Activated naive CD8-positive, alpha-beta T cell treated with anti-CD3 and anti-CD28 coated beads, Interleukin-2, amount 50 U/mL, for 24 hours (primary cell): ENCODE measurements at regions not wholly inside any gene's neighbourhood (a gene's known extent, or its start where the extent isn't known, plus 50 kb on each side); places are given as distances from the start of the nearest gene placed in this dataset.

Source experiments
- ATAC-seq: fragments of 150-1000 bp; cut with Tn5 transposase; one replicate; pipeline ENCODE4 v1.10.0; 2021
- DNase-seq: peaks from one replicate; pipeline ENCODE4 v3.0.0; 2021
- H3K27ac Mint-ChIP-seq: one replicate; pipeline ENCODE4 v1.8.0; 2021; ENCODE audit warnings: mild to moderate bottlenecking, mixed read lengths
- H3K27me3 Mint-ChIP-seq: one replicate; pipeline ENCODE4 v1.8.0; 2021; ENCODE audit warnings: mixed read lengths
- H3K36me3 Mint-ChIP-seq: one replicate; pipeline ENCODE4 v1.8.0; 2021; ENCODE audit warnings: low read depth, mixed read lengths
- H3K4me1 Mint-ChIP-seq: one replicate; pipeline ENCODE4 v1.8.0; 2021; ENCODE audit warnings: mixed read lengths
- H3K4me3 Mint-ChIP-seq: one replicate; pipeline ENCODE4 v1.8.0; 2021; ENCODE audit warnings: mild to moderate bottlenecking, moderate library complexity, mixed read lengths
- H3K9me3 Mint-ChIP-seq: one replicate; pipeline ENCODE4 v1.8.0; 2021; ENCODE audit warnings: mixed read lengths

DNA sequence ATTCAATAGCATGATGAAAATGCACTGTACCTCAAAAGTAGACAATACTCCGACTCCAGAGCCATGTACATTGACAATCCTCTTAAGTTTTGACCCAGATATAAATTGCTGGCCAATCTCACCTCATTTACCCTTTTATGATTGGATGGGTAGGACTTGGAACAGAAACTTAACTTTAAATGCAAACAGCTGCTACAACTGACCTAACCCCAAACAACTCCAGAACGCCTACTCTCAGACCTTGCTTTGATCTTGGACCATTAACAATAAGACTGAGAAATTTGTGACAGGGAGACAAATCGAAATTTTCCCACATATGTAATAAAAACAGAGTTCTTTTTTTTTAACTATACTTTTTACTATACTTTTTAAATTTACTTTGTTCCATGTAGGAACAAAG is 200.5 kb upstream of the MCHR2 start:
- Mint-ChIP-seq H3K27ac (no peak overlapping the region), H3K4me3 (no peak overlapping the region), H3K27me3 (peaks cover 2% of the 10 kb centered on the region), H3K36me3 (no peaks in the 10 kb centered on the region), H3K9me3 (peaks cover 3% of the 10 kb centered on the region), H3K4me1 (no peaks in the 10 kb centered on the region)
- ATAC-seq (no peak), DNase-seq (no peak)

DNA sequence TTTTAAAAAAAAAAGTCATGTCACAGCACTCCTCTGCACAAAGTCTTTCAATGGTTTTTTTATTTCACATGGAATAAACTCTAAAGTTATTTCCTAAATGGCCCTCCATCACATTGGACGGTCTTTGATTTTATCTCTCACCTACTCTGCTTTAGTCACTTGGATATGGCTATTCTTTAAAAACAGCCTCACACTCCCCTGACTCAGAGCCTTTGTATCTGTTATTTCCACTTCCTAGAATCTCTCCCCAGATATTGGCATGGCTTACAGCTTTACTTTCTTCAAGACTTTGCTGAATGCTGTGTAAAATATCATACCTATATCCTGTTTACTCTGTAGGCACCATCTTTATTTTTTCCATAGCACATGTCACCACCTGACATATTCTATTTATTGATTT is 194.7 kb upstream of the MCHR2 start:
- ATAC-seq (no peak), DNase-seq (no peak)
- H3K9me3 Mint-ChIP-seq = no peaks in the 10 kb centered on the region
- no peak overlapping the region for H3K27ac Mint-ChIP-seq
- H3K36me3 Mint-ChIP-seq = no peaks in the 10 kb centered on the region
- H3K4me3 Mint-ChIP-seq = no peak overlapping the region
- no peaks in the 10 kb centered on the region for H3K4me1 Mint-ChIP-seq
- H3K27me3 Mint-ChIP-seq = no peaks in the 10 kb centered on the region

DNA sequence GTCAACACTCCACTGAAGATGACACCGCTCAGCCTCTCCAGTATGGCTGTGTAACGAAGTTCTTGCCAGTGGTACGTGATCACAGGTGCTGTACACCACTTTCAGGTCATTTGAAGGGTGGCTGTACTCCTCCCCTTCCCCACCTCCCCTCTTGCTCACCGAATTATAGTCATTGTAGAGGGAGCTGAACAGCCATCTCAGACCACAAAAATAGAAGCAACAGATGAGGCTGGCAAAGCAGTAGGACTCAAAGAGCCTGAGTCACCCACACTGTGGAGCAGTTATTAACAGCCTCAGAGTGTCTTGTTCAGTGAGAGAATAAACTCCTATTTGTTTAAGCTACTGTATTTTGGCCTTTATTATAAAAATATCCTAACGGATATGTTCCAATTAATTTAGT is 192.5 kb upstream of the MCHR2 start:
- H3K36me3 Mint-ChIP-seq = no peaks in the 10 kb centered on the region
- DNase-seq = no peak
- H3K4me1 Mint-ChIP-seq = no peaks in the 10 kb centered on the region
- H3K4me3 Mint-ChIP-seq = no peak overlapping the region
- H3K9me3 Mint-ChIP-seq = no peaks in the 10 kb centered on the region
- no peak for ATAC-seq
- no peak overlapping the region for H3K27ac Mint-ChIP-seq
- H3K27me3 Mint-ChIP-seq = no peaks in the 10 kb centered on the region

DNA sequence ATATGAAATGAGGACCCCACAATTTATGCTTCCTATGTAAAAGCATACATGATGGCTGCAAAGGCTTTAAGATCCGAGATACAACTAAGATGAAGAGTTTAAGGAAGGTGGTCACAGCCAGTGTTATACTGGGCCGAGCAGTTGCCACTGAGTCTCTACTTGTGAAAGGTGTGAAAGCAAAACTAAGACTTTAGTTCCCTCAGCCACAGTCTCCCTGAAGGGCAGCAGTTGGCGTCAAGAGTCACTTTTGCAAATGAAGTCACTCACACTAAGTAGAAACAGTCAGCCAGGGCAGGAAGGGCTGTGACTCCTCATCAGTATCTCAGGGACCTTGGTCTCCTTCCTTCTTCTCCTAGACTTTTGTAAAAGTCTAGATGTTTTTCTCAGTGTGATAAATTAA is 191.6 kb upstream of the MCHR2 start:
- Mint-ChIP-seq H3K36me3 (no peaks in the 10 kb centered on the region), H3K9me3 (no peaks in the 10 kb centered on the region), H3K4me1 (no peaks in the 10 kb centered on the region), H3K4me3 (no peak overlapping the region), H3K27ac (no peak overlapping the region), H3K27me3 (peaks cover 2% of the 10 kb centered on the region)
- ATAC-seq = no peak
- no peak for DNase-seq

DNA sequence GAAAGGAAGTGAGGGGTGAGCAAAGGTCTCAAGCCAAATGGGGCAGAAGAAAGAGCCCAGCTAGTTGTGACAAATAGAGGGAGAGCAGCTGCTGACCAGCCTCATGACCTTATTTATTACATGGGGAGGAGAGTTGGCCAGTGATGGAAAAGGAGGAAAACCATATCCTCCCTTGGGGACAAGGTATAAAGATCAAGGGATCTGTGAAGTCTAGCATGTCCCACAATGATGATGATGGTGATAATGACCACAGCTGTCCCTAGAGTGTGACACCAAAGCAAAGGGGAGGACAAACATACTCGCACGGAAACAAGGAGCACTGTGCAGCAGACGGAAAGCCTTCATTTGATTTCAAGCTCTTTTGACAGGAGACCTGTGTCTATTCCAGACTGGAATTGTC is 190.4 kb upstream of the MCHR2 start:
- no peak for DNase-seq
- Mint-ChIP-seq H3K4me3 (no peak overlapping the region), H3K36me3 (no peaks in the 10 kb centered on the region), H3K27ac (no peak overlapping the region), H3K4me1 (no peaks in the 10 kb centered on the region), H3K9me3 (no peaks in the 10 kb centered on the region), H3K27me3 (peaks cover 2% of the 10 kb centered on the region)
- no peak for ATAC-seq

DNA sequence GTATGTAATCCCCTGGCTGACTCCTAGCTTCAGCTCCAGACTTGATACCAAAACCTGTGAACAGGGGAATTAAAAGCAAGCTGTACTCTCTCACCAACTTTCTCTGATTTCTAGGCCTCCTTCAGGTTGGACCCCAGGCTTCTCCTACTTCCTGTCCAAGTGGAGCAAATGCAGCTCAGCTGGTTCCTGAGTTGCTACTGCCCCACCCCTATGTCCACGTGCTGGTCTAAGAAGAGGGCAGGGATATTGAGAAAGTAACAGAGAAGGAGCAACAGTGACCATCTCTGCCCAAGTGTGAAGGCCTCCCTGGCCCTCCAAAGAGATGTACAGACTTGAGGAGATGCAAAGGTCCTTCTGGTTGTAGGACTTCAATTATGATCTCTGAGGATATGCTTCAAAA is 188.3 kb upstream of the MCHR2 start:
- Mint-ChIP-seq H3K36me3 (no peaks in the 10 kb centered on the region), H3K4me1 (no peaks in the 10 kb centered on the region), H3K27ac (no peak overlapping the region), H3K4me3 (no peak overlapping the region), H3K27me3 (peaks cover 2% of the 10 kb centered on the region), H3K9me3 (no peaks in the 10 kb centered on the region)
- no peak for ATAC-seq
- DNase-seq = no peak

DNA sequence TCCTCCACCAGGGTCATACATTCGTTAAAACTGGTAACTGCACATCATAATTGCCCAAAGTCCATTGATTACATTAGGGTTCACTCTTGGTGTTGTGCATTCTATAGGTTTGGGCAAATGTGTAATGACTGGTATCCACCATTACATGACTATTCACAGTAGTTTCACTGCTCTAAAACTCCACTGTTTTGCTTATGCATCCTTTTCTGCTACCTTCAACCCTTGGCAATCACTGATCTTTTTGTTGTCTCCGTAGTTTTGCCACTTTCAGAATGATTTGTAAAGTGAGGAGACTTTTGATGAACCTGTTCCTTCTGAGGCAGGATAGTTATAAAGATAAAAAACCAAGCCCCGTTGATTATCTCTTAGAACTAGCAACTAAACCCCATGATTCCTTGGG is 187.3 kb upstream of the MCHR2 start:
- ATAC-seq = no peak
- peaks cover 2% of the 10 kb centered on the region for H3K27me3 Mint-ChIP-seq
- H3K36me3 Mint-ChIP-seq = no peaks in the 10 kb centered on the region
- H3K27ac Mint-ChIP-seq = no peak overlapping the region
- no peaks in the 10 kb centered on the region for H3K4me1 Mint-ChIP-seq
- no peaks in the 10 kb centered on the region for H3K9me3 Mint-ChIP-seq
- no peak overlapping the region for H3K4me3 Mint-ChIP-seq
- DNase-seq = no peak

DNA sequence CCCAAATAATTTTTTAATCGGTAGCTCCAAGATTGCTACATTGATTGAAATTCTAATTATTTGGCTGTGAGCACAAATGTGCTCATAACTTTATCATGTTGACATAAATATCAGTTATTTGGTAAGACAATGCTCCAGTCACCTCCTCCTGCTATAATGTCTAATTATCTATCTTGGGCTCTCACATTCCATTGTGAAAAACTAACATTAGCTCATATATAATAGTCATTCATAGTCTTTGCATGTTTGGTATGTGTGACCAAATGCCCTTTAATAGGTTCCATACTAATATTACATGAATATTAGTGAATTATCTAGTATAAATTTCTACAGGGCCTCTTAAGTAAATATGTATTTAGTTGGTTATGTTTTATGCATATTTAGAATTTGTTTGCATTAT is 185.6 kb upstream of the MCHR2 start:
- DNase-seq = no peak
- no peak for ATAC-seq
- H3K36me3 Mint-ChIP-seq = no peaks in the 10 kb centered on the region
- H3K4me3 Mint-ChIP-seq = no peak overlapping the region
- no peaks in the 10 kb centered on the region for H3K4me1 Mint-ChIP-seq
- H3K27ac Mint-ChIP-seq = no peak overlapping the region
- H3K9me3 Mint-ChIP-seq = no peaks in the 10 kb centered on the region
- H3K27me3 Mint-ChIP-seq = peaks cover 2% of the 10 kb centered on the region

DNA sequence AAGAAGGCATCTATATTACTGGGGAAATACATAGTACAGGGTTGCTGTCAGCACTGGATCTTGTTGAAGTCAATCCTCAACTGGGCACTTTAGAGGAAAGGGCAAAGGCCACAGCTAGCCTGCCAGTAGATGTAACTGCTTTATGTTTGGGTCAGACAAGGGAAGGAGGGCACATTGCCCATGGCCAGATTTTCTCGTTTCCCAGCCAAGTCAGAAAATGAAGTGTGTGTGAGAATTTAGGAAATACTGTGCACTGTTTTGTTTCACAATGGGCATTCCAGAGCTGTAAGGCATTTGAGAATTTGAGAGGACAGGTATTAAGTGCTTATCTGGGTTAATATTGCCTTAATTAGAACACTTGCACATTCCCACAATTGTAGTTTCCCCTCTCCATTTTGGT is 183.9 kb upstream of the MCHR2 start:
- no peak for ATAC-seq
- H3K4me3 Mint-ChIP-seq = no peak overlapping the region
- DNase-seq = no peak
- peaks cover 2% of the 10 kb centered on the region for H3K27me3 Mint-ChIP-seq
- H3K27ac Mint-ChIP-seq = no peak overlapping the region
- no peaks in the 10 kb centered on the region for H3K9me3 Mint-ChIP-seq
- H3K4me1 Mint-ChIP-seq = no peaks in the 10 kb centered on the region
- H3K36me3 Mint-ChIP-seq = no peaks in the 10 kb centered on the region

DNA sequence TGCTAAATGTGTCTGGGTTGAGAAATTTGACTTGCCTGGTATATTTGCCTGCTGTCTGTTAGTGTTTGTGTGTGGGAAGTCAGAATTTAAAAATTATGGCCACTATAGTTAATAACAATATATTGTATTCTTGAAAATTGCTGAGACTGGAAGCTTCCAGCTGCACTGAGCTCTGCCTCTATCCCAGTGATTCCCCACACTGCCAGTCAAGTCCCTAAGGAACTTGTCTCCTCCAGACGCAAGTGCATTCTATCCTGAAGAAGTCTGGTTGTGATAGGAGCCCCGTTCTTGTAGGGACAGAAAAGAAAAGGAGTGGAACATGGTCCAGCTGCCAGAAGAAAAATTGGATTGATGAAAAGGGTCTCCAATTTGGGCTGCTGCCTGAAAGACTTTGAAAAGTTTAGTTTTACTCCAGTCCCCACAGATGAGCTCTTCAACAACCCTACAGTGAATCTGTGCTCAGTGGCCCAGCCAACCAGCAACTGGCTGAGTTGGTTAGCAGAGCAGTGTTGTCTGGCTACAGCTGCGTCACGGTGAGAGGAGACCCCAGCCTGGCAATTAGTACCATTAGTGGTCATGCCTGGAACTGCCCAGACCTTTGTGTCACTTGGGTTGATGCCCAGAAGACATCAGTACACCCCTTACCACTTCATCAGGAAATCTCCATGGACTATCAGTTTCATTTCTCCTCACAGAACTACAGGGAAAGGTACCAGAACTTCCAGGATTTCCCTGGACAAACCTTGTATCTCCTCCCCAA is 183.1 kb upstream of the MCHR2 start:
- Mint-ChIP-seq H3K9me3 (no peaks in the 10 kb centered on the region), H3K27ac (no peak overlapping the region), H3K36me3 (no peaks in the 10 kb centered on the region), H3K4me3 (no peak overlapping the region), H3K4me1 (no peaks in the 10 kb centered on the region), H3K27me3 (peaks cover 4% of the 10 kb centered on the region)
- ATAC-seq = no peak
- no peak for DNase-seq

DNA sequence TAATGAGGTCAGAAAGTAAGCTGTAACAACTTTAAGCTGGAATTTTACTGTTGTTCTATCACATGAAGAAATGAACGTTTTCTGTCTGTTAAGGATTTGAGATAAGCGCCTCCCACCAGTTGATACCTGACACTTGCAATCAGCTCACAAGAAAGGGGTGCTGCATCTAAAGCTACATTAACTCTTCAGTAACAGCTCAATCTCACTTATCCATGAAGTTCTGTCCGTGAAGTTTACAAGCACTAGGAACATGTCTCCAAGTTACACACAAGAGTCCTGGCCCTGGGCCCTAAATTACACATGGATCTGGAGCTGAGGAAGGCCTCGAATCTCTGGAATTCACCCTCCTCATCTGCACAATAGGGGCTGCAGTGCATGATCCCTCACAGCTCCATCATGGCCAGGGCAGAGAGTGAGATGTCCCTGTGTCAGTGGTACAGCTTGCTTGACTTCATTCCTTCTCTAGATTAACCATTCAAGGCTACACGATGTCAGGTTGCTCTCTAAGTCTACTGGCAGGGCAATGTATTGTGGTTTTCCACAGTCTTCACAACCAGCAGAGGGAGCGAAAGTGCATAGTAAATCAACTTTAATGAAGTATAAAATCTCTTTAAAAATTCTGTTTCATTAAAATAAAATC is 182.4 kb upstream of the MCHR2 start:
- no peak for ATAC-seq
- DNase-seq = no peak
- Mint-ChIP-seq H3K27ac (no peak overlapping the region), H3K27me3 (peaks cover 4% of the 10 kb centered on the region), H3K9me3 (no peaks in the 10 kb centered on the region), H3K4me3 (no peak overlapping the region), H3K4me1 (no peaks in the 10 kb centered on the region), H3K36me3 (no peaks in the 10 kb centered on the region)

DNA sequence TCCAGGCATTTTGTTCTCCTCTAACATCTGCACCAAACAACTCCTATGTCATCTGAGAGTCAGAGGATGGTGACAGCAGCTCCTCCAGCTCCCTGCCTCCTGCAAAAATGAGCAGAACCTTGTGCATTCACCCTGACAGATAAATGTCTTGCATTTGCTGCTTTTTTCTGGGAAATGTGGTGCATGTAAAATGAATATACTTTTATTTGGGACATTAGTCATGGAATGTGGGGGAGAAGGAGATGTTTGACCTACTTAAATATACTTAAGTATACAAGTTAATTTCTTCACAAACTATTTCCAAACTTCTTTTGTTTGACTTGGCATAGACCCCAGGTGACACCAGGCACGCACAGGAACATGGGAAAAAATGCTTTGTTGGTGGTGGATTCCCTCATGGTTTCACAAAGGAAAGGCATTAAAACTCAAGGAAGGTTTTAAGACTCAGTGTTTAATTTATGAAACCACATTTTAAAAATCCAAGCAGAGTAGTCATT is 181.8 kb upstream of the MCHR2 start:
- no peak for DNase-seq
- Mint-ChIP-seq H3K27me3 (peaks cover 2% of the 10 kb centered on the region), H3K4me1 (no peaks in the 10 kb centered on the region), H3K27ac (no peak overlapping the region), H3K36me3 (no peaks in the 10 kb centered on the region), H3K9me3 (no peaks in the 10 kb centered on the region), H3K4me3 (no peak overlapping the region)
- ATAC-seq = no peak

DNA sequence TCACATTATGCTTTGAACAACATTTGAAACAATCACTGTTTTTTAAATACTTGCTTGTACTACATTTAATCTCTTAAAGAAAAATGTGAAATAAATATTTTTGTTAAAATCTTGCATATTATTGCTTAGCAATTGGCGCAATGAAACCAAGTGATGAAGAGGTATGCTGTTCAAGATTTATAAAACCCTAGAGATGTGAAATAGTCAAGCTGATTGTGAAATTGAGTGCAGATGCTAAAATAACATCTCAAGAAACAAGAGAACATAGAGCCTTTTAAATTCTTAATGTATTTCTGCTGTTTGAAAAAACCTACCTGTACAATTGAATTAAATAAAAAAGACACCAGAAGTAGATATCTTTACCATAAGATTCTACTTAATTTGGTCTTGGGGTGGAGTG is 179.2 kb upstream of the MCHR2 start:
- ATAC-seq = no peak
- H3K4me1 Mint-ChIP-seq = no peaks in the 10 kb centered on the region
- H3K9me3 Mint-ChIP-seq = no peaks in the 10 kb centered on the region
- H3K27ac Mint-ChIP-seq = no peak overlapping the region
- no peak overlapping the region for H3K4me3 Mint-ChIP-seq
- H3K27me3 Mint-ChIP-seq = peaks cover 2% of the 10 kb centered on the region
- no peak for DNase-seq
- H3K36me3 Mint-ChIP-seq = no peaks in the 10 kb centered on the region

DNA sequence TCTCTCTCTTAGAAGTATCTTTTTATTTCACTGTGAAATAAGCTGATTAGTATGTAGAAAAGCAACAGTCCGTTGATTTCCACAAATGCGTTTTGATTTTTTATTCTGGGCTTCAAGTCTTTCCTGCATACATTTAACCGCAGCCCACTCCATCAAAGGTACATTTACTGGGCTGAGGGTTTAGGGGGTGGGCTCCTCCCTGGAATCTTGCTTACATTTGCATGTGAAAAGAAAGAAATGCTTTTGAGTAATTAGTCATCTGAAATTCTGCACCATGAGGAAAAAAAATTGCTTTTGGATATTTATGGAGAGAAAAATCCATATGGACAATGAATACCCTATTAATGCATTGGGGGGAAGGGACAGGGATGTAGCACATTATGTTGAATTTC is 178.3 kb upstream of the MCHR2 start:
- no peak overlapping the region for H3K4me3 Mint-ChIP-seq
- ATAC-seq (no peak), DNase-seq (no peak)
- peaks cover 2% of the 10 kb centered on the region for H3K27me3 Mint-ChIP-seq
- H3K36me3 Mint-ChIP-seq = no peaks in the 10 kb centered on the region
- no peak overlapping the region for H3K27ac Mint-ChIP-seq
- no peaks in the 10 kb centered on the region for H3K4me1 Mint-ChIP-seq
- H3K9me3 Mint-ChIP-seq = no peaks in the 10 kb centered on the region

DNA sequence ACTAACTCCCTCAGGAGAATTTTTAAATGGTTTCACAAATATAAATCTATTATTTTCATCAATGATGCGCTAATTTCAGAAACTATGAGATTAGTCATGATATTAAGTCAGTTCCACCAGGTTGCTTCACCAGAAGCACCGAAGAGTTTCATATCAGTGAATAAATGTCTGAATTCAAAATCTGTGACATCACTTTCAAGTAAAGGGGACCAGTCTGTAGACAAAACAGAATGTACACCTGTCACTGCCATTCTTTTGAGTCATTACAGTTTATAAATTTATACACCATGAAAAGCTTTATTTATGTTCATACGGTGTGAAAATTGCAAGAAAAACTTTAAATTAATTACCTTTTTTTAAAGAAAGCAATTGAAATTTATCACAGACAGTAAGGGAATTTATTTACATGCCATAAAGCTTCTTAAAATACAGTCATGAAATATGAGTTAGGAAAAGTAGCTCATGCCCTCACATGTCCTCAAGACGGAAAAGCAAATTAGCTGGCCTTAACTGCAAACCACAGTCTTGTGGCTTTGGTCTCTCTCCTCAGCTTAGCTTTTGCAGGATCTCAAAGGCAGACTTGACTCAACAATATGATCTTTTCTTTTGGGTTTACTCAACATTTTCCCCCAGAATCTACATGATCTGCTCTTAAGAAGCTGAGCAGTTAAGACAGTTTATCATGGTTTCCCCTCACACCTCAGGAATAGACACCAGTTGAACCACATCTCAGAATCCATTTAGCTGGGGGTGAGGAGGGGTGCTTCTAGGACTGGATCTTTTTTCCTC is 177.7 kb upstream of the MCHR2 start:
- Mint-ChIP-seq H3K27me3 (peaks cover 2% of the 10 kb centered on the region), H3K27ac (no peak overlapping the region), H3K4me3 (no peak overlapping the region), H3K4me1 (no peaks in the 10 kb centered on the region), H3K36me3 (no peaks in the 10 kb centered on the region), H3K9me3 (no peaks in the 10 kb centered on the region)
- no peak for DNase-seq
- peak; percentile 58 for ATAC-seq
